Suprapubic skin (tissue), 4 donors: ENCODE measurements at regions not wholly inside any gene's neighbourhood (a gene's known extent, or its start where the extent isn't known, plus 50 kb on each side); places are given as distances from the start of the nearest gene placed in this dataset.

ENCODE experiments used
- DNase-seq, 2 donors: peaks; one replicate each; pipeline ENCODE4 v3.0.0-alpha.2; 2019; ENCODE audit warnings: low spot score in 2 of 2
- H3K27ac ChIP-seq: fragments of 200-600 bp; sonication (generic); one replicate; pipeline ENCODE4 v1.5.1; 2019
- H3K27me3 ChIP-seq: fragments of 200-600 bp; sonication (generic); one replicate; pipeline ENCODE4 v1.5.1; 2019
- H3K36me3 ChIP-seq: fragments of 200-600 bp; sonication (generic); one replicate; pipeline ENCODE4 v1.5.1; 2019
- H3K4me1 ChIP-seq: fragments of 200-600 bp; sonication (generic); one replicate; pipeline ENCODE4 v1.5.1; 2019
- H3K4me3 ChIP-seq: fragments of 200-600 bp; sonication (generic); one replicate; pipeline ENCODE4 v1.5.1; 2019; ENCODE audit warnings: mild to moderate bottlenecking
- H3K9me3 ChIP-seq: fragments of 200-600 bp; sonication (generic); one replicate; pipeline ENCODE4 v1.5.1; 2019
- CTCF ChIP-seq, 2 donors: fragments of 200-600 bp in 1 of 2; fragments of 450-650 bp in 1 of 2; sonication (generic) in 1 of 2; IDR thresholded peaks; one replicate each; pipeline ENCODE4 v1.5.1; 2016 to 2019; ENCODE audit warnings: antibody characterized with exemption in 2 of 2, mild to moderate bottlenecking in 1 of 2, moderate library complexity in 1 of 2
- EP300 ChIP-seq: sonication (generic); formaldehyde crosslinking; IDR thresholded peaks from one replicate; pipeline ENCODE4 v1.6.1; 2017; ENCODE audit warnings: antibody characterized with exemption
- POLR2A ChIP-seq, 2 donors: fragments of 450-650 bp; IDR thresholded peaks; one replicate each; pipeline ENCODE4 v1.6.1; 2017; ENCODE audit warnings: antibody characterized with exemption in 2 of 2, mild to moderate bottlenecking in 2 of 2, moderate library complexity in 2 of 2
- POLR2AphosphoS5 ChIP-seq, 3 donors: sonication (generic); formaldehyde crosslinking; IDR thresholded peaks; one replicate each; pipeline ENCODE4 v1.6.1; 2017; ENCODE audit warnings: antibody characterized with exemption in 3 of 3
- WGBS: methylation state at CpG from one replicate; pipeline ENCODE4 v1.1.5; 2018; 5-methylcytosine and 5-hydroxymethylcytosine counted together

- TF ChIP-seq EP300 (no peak), POLR2AphosphoS5 (IDR thresholded peaks at IDR 0.05) (no peak), CTCF (IDR thresholded peaks at IDR 0.05) (no peak), POLR2A (IDR thresholded peaks at IDR 0.05) (no peak)
- Histone ChIP-seq H3K36me3 (no peaks in the 10 kb centered on the region), H3K9me3 (no peaks in the 10 kb centered on the region), H3K4me1 (peaks cover 59% of the 10 kb centered on the region), H3K27me3 (no peaks in the 10 kb centered on the region), H3K27ac (peak overlapping the region; percentile 78), H3K4me3 (no peak overlapping the region)
- no peak for DNase-seq
- WGBS = 73% methylated on average over 3 of the region's 3 CpGs
Measured at GRCh38 chr14:51335961-51336723, 96.1 kb downstream of the TMX1 start.

- Histone ChIP-seq H3K27ac (peak overlapping the region; percentile 78), H3K4me3 (no peak overlapping the region)
- TF ChIP-seq CTCF (IDR thresholded peaks at IDR 0.05) (no peak), POLR2A (IDR thresholded peaks at IDR 0.05) (no peak), EP300 (no peak), POLR2AphosphoS5 (IDR thresholded peaks at IDR 0.05) (no peak)
Measured at GRCh38 chr14:51336734-51337133, 96.7 kb downstream of the TMX1 start.

GRCh38 chr14:51337520-51337919, 97.5 kb downstream of the TMX1 start:
- H3K36me3 ChIP-seq = no peaks in the 10 kb centered on the region
- no peak for DNase-seq
- no peak overlapping the region for H3K4me3 ChIP-seq
- H3K9me3 ChIP-seq = no peaks in the 10 kb centered on the region
- no peak overlapping the region for H3K27ac ChIP-seq
- 37% methylated on average over 4 of the region's 4 CpGs for WGBS
- no peaks in the 10 kb centered on the region for H3K27me3 ChIP-seq
- TF ChIP-seq POLR2A (IDR thresholded peaks at IDR 0.05) (no peak), CTCF (IDR thresholded peaks at IDR 0.05) (no peak), POLR2AphosphoS5 (IDR thresholded peaks at IDR 0.05) (peak in 1 of 3 donors; percentile 26), EP300 (no peak)
- peaks cover 58% of the 10 kb centered on the region for H3K4me1 ChIP-seq

More at GRCh38 chr14:51336734-51337133, 96.7 kb downstream of the TMX1 start:
- Histone ChIP-seq H3K4me1 (peaks cover 59% of the 10 kb centered on the region), H3K36me3 (no peaks in the 10 kb centered on the region), H3K27me3 (no peaks in the 10 kb centered on the region), H3K9me3 (no peaks in the 10 kb centered on the region)
- no peak for DNase-seq
- 33% methylated on average over 2 of the region's 2 CpGs for WGBS

GRCh38 chr14:51341338-51341737, 101.3 kb downstream of the TMX1 start:
- WGBS = 83% methylated on average over 2 of the region's 2 CpGs
- Histone ChIP-seq H3K27me3 (no peaks in the 10 kb centered on the region), H3K4me1 (peaks cover 21% of the 10 kb centered on the region), H3K4me3 (no peak overlapping the region), H3K36me3 (no peaks in the 10 kb centered on the region), H3K9me3 (no peaks in the 10 kb centered on the region), H3K27ac (no peak overlapping the region)
- DNase-seq = no peak
- TF ChIP-seq POLR2A (IDR thresholded peaks at IDR 0.05) (no peak), CTCF (IDR thresholded peaks at IDR 0.05) (no peak), EP300 (no peak), POLR2AphosphoS5 (IDR thresholded peaks at IDR 0.05) (no peak)

GRCh38 chr14:51342226-51342625, 102.2 kb downstream of the TMX1 start:
- 78% methylated on average over 4 of the region's 4 CpGs for WGBS
- H3K27ac ChIP-seq = no peak overlapping the region
- no peak for TF ChIP-seq CTCF (IDR thresholded peaks at IDR 0.05)
- no peak for TF ChIP-seq POLR2AphosphoS5 (IDR thresholded peaks at IDR 0.05)
- TF ChIP-seq EP300 = no peak
- no peak for TF ChIP-seq POLR2A (IDR thresholded peaks at IDR 0.05)
- no peaks in the 10 kb centered on the region for H3K36me3 ChIP-seq
- no peak for DNase-seq
- H3K4me3 ChIP-seq = no peak overlapping the region
- H3K4me1 ChIP-seq = peaks cover 12% of the 10 kb centered on the region
- no peaks in the 10 kb centered on the region for H3K9me3 ChIP-seq
- no peaks in the 10 kb centered on the region for H3K27me3 ChIP-seq
